Erythroblast (primary cell): ENCODE measurements at regions not wholly inside any gene's neighbourhood (a gene's known extent, or its start where the extent isn't known, plus 50 kb on each side); places are given as distances from the start of the nearest gene placed in this dataset.
"Not testable (repeated sequence)": the region's sequence is repeated elsewhere in the genome, so short reads cannot be mapped to it uniquely, and the experiment has no call there.

Source experiments
- GATA1 ChIP-seq: IDR thresholded peaks from 2 replicates; pipeline ENCODE4 v1.6.1; 2011; ENCODE audit warnings: low read depth, mild to moderate bottlenecking, control low read depth, low read length, moderate library complexity
- POLR2A ChIP-seq: IDR thresholded peaks from 2 replicates; pipeline ENCODE4 v1.6.1; 2011; ENCODE audit warnings: mild to moderate bottlenecking, low read length

- not testable (repeated sequence) for TF ChIP-seq GATA1, POLR2A
Measured at GRCh38 chr2:111435553-111436310, 315.0 kb downstream of the BCL2L11 start.
